SK-N-SH (cell line): ENCODE measurements at regions not wholly inside any gene's neighbourhood (a gene's known extent, or its start where the extent isn't known, plus 50 kb on each side); places are given as distances from the start of the nearest gene placed in this dataset.

Experiments used
- CTCF ChIA-PET: fragments of 300-600, 350-600 bp; formaldehyde crosslinking; extraction: SDS; loops from one replicate; lab custom pipeline; 2021; lab: Yijun Ruan, JAX
- POLR2A ChIA-PET: fragments of 350-600 bp; sonication (Branson Sonifier 250); formaldehyde crosslinking; extraction: SDS; loops from one replicate; lab custom pipeline; 2020; ENCODE audit warnings: antibody characterized with exemption, inconsistent platforms; lab: Yijun Ruan, JAX
- DNase-seq: peaks from one replicate; pipeline ENCODE4 v3.0.0; 2012
- H2AFZ ChIP-seq: fragments of 200-600 bp; sonication (generic); 2 replicates; pipeline ENCODE4 v1.8.1; 2016; ENCODE audit warnings: antibody characterized with exemption, mild to moderate bottlenecking, low read depth
- H3F3A ChIP-seq: fragments of 200-600 bp; sonication (generic); replicated peaks from 2 replicates; pipeline ENCODE3; 2016; ENCODE audit warnings: antibody characterized with exemption, mild to moderate bottlenecking; ENCODE audit not compliant: insufficient read depth
- H3K27ac ChIP-seq, 2 experiments: fragments of 200-500 bp in 1 of 2; fragments of 200-600 bp in 1 of 2; sonication (Bioruptor generic) in 1 of 2; sonication (generic), shearing (Covaris generic) in 1 of 2; 2 replicates each; pipeline versions ENCODE4 v1.5.1 to v1.6.1; 2014 to 2016; ENCODE audit warnings: low read depth in 2 of 2, inconsistent platforms in 1 of 2, low read length in 1 of 2, mild to moderate bottlenecking in 1 of 2, mixed read lengths in 1 of 2
- H3K27me3 ChIP-seq: fragments of 200-600 bp; sonication (generic), shearing (Covaris generic); 2 replicates; pipeline ENCODE4 v1.6.1; 2016; ENCODE audit warnings: mixed run types; ENCODE audit not compliant: insufficient read depth
- H3K36me3 ChIP-seq, 2 experiments: fragments of 200-500 bp in 1 of 2; fragments of 200-600 bp in 1 of 2; sonication (Bioruptor generic) in 1 of 2; sonication (generic) in 1 of 2; replicated peaks in 1 of 2; 2 replicates each; pipeline versions ENCODE3 to v1.5.1; 2014 to 2016; ENCODE audit warnings: low read length in 1 of 2, mild to moderate bottlenecking in 1 of 2; ENCODE audit not compliant: insufficient read depth in 2 of 2, control insufficient read depth in 1 of 2
- H3K4me1 ChIP-seq, 2 experiments: fragments of 200-500 bp in 1 of 2; fragments of 200-600 bp in 1 of 2; sonication (Bioruptor generic) in 1 of 2; sonication (generic), shearing (Covaris generic) in 1 of 2; 2 replicates each; pipeline versions ENCODE4 v1.5.1 to v1.6.1; 2014 to 2016; ENCODE audit warnings: low read depth in 1 of 2, low read length in 1 of 2, mixed run types in 1 of 2; ENCODE audit not compliant: insufficient read depth in 2 of 2, control insufficient read depth in 1 of 2
- H3K4me2 ChIP-seq: fragments of 200-600 bp; sonication (generic), shearing (Covaris generic); 2 replicates; pipeline ENCODE4 v1.6.1; 2017; ENCODE audit warnings: mixed run types
- H3K4me3 ChIP-seq, 2 experiments: fragments of 200-500 bp in 1 of 2; fragments of 200-600 bp in 1 of 2; sonication (Bioruptor generic) in 1 of 2; sonication (generic), shearing (Covaris generic) in 1 of 2; 2 replicates each; pipeline versions ENCODE4 v1.5.1 to v1.8.1; 2014 to 2016; ENCODE audit warnings: low read depth in 2 of 2, inconsistent platforms in 1 of 2, low read length in 1 of 2, mild to moderate bottlenecking in 1 of 2, mixed read lengths in 1 of 2, moderate library complexity in 1 of 2
- H3K79me2 ChIP-seq: fragments of 200-600 bp; sonication (generic); 2 replicates; pipeline ENCODE4 v1.8.1; 2017; ENCODE audit warnings: mild to moderate bottlenecking; ENCODE audit not compliant: insufficient read depth
- H3K9ac ChIP-seq: fragments of 200-600 bp; sonication (generic); 2 replicates; pipeline ENCODE4 v1.6.1; 2017; ENCODE audit warnings: mixed run types
- H3K9me2 ChIP-seq: fragments of 200-600 bp; sonication (generic); 2 replicates; pipeline ENCODE4 v1.6.1; 2017; ENCODE audit warnings: mixed run types
- H3K9me3 ChIP-seq: fragments of 200-600 bp; sonication (generic); 2 replicates; pipeline ENCODE4 v1.6.1; 2017; ENCODE audit warnings: mixed run types, mild to moderate bottlenecking, moderate library complexity
- H4K20me1 ChIP-seq: fragments of 200-600 bp; sonication (generic); 2 replicates; pipeline ENCODE4 v1.6.1; 2017; ENCODE audit warnings: mild to moderate bottlenecking, mixed run types; ENCODE audit not compliant: insufficient read depth
- CHD2 ChIP-seq: fragments of 150-350 bp; IDR thresholded peaks from 2 replicates; pipeline ENCODE4 v1.6.1; 2018; ENCODE audit warnings: low read length; ENCODE audit not compliant: partially characterized antibody
- GABPA ChIP-seq: IDR thresholded peaks from 2 replicates; pipeline ENCODE4 v1.4.0; 2012; ENCODE audit warnings: low read depth, mild to moderate bottlenecking
- IRF3 ChIP-seq: fragments of 150-350 bp; IDR thresholded peaks from 2 replicates; pipeline ENCODE4 v1.6.1; 2016; ENCODE audit warnings: mild to moderate bottlenecking, low read depth, low read length
- MXI1 ChIP-seq: IDR thresholded peaks from 2 replicates; pipeline ENCODE4 v1.6.1; 2012; ENCODE audit warnings: mild to moderate bottlenecking, low read depth, low read length, improper control_type of control experiment
- PBX3 ChIP-seq: IDR thresholded peaks from 2 replicates; pipeline ENCODE4; 2012
- RXRA ChIP-seq: IDR thresholded peaks from 2 replicates; pipeline ENCODE4 v1.4.0; 2012; ENCODE audit warnings: low read depth, mild to moderate bottlenecking, borderline replicate concordance
- SMC3 ChIP-seq: IDR thresholded peaks from 2 replicates; pipeline ENCODE4 v1.6.1; 2012; ENCODE audit warnings: low read depth, low read length, improper control_type of control experiment
- TAF1 ChIP-seq: IDR thresholded peaks from 2 replicates; pipeline ENCODE4 v1.6.1; 2012; ENCODE audit warnings: low read depth, mild to moderate bottlenecking, low read length, moderate library complexity, borderline replicate concordance
- WGBS: methylation state at CpG from one replicate; pipeline ENCODE4 v1.1.6; 2017; ENCODE audit warnings: low lambda C conversion rate; 5-methylcytosine and 5-hydroxymethylcytosine counted together
- TF ChIP-seq, protein P1 (sequence below): IDR thresholded peaks from 2 replicates; pipeline ENCODE4 v1.6.1; 2012; ENCODE audit warnings: mild to moderate bottlenecking, low read depth, low read length, moderate library complexity
- TF ChIP-seq, protein P2 (sequence below): fragments of 200-600 bp; sonication (generic); IDR thresholded peaks from 2 replicates; pipeline ENCODE4 v1.6.1; 2017; ENCODE audit warnings: antibody characterized with exemption, mild to moderate bottlenecking, moderate library complexity
- TF ChIP-seq, protein P3 (sequence below): fragments of 150-350 bp; IDR thresholded peaks from 2 replicates; pipeline ENCODE4 v1.6.1; 2017; ENCODE audit warnings: antibody characterized with exemption, low read length, low read depth, borderline replicate concordance

GRCh38 chr2:145258903-145259579 lies 739.1 kb upstream of the ZEB2 start:
- WGBS, result 95% methylated on average over 5 of the region's 5 CpGs
- no peak for DNase-seq

More at GRCh38 chr2:145258903-145259579, 739.1 kb upstream of the ZEB2 start:
- TF ChIP-seq, protein P1, sequence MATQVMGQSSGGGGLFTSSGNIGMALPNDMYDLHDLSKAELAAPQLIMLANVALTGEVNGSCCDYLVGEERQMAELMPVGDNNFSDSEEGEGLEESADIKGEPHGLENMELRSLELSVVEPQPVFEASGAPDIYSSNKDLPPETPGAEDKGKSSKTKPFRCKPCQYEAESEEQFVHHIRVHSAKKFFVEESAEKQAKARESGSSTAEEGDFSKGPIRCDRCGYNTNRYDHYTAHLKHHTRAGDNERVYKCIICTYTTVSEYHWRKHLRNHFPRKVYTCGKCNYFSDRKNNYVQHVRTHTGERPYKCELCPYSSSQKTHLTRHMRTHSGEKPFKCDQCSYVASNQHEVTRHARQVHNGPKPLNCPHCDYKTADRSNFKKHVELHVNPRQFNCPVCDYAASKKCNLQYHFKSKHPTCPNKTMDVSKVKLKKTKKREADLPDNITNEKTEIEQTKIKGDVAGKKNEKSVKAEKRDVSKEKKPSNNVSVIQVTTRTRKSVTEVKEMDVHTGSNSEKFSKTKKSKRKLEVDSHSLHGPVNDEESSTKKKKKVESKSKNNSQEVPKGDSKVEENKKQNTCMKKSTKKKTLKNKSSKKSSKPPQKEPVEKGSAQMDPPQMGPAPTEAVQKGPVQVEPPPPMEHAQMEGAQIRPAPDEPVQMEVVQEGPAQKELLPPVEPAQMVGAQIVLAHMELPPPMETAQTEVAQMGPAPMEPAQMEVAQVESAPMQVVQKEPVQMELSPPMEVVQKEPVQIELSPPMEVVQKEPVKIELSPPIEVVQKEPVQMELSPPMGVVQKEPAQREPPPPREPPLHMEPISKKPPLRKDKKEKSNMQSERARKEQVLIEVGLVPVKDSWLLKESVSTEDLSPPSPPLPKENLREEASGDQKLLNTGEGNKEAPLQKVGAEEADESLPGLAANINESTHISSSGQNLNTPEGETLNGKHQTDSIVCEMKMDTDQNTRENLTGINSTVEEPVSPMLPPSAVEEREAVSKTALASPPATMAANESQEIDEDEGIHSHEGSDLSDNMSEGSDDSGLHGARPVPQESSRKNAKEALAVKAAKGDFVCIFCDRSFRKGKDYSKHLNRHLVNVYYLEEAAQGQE, result no peak
- TF ChIP-seq CHD2 (no peak), SMC3 (no peak), MXI1 (no peak), RXRA (no peak), TAF1 (no peak), GABPA (no peak), PBX3 (no peak), IRF3 (no peak)
- TF ChIP-seq, protein P2, sequence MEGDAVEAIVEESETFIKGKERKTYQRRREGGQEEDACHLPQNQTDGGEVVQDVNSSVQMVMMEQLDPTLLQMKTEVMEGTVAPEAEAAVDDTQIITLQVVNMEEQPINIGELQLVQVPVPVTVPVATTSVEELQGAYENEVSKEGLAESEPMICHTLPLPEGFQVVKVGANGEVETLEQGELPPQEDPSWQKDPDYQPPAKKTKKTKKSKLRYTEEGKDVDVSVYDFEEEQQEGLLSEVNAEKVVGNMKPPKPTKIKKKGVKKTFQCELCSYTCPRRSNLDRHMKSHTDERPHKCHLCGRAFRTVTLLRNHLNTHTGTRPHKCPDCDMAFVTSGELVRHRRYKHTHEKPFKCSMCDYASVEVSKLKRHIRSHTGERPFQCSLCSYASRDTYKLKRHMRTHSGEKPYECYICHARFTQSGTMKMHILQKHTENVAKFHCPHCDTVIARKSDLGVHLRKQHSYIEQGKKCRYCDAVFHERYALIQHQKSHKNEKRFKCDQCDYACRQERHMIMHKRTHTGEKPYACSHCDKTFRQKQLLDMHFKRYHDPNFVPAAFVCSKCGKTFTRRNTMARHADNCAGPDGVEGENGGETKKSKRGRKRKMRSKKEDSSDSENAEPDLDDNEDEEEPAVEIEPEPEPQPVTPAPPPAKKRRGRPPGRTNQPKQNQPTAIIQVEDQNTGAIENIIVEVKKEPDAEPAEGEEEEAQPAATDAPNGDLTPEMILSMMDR, result no peak
- TF ChIP-seq, protein P3, sequence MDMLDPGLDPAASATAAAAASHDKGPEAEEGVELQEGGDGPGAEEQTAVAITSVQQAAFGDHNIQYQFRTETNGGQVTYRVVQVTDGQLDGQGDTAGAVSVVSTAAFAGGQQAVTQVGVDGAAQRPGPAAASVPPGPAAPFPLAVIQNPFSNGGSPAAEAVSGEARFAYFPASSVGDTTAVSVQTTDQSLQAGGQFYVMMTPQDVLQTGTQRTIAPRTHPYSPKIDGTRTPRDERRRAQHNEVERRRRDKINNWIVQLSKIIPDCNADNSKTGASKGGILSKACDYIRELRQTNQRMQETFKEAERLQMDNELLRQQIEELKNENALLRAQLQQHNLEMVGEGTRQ, result no peak
- no peaks in the 10 kb centered on the region for H4K20me1 ChIP-seq
- H3F3A ChIP-seq, result no peaks in the 10 kb centered on the region
- no peaks in the 10 kb centered on the region for H3K9me2 ChIP-seq
- no peak overlapping the region for H3K27ac ChIP-seq
- no peaks in the 10 kb centered on the region; a peak in 1 of 4 replicates for H3K4me1 ChIP-seq
- H3K4me2 ChIP-seq, result no peak overlapping the region
- no peak overlapping the region for H3K9ac ChIP-seq
- H3K79me2 ChIP-seq, result no peaks in the 10 kb centered on the region
- H3K27me3 ChIP-seq, result no peaks in the 10 kb centered on the region
- no peaks in the 10 kb centered on the region for H3K36me3 ChIP-seq
- ChIA-PET CTCF (interaction anchor here (1.3 kb wide), 1 partner anchor 12 kb away, joined by 3 read pairs; no protein-coding TSS in a partner anchor), POLR2A (no interaction called here)
- no peaks in the 10 kb centered on the region for H3K9me3 ChIP-seq
- H3K4me3 ChIP-seq, result no peak overlapping the region
- no peak overlapping the region for H2AFZ ChIP-seq
